ENCODE measurements at regions not wholly inside any gene's neighbourhood (a gene's known extent, or its start where the extent isn't known, plus 50 kb on each side); places are given as distances from the start of the nearest gene placed in this dataset.

- H3K27me3 ChIP-seq, result peaks cover 0 to 3% (median 0%) of the 10 kb centered on the region in 4 donors
- peak; percentile 14 to 84 (median 52) for DNase-seq
These were observed 62.3 kb upstream of the LBX1 start for GRCh38 chr10:101291331-101292193.

GRCh38 chr10:101292194-101293006, 61.6 kb upstream of the BTRC start:
- TF ChIP-seq CTCF (IDR thresholded peaks at IDR 0.05), result no peak
- no peaks in the 10 kb centered on the region for H3K9me3 ChIP-seq
- H3K4me3 ChIP-seq, result peak overlapping the region; percentile 23 to 62 (median 38)
- H3K36me3 ChIP-seq, result no peaks in the 10 kb centered on the region
- FAIRE-seq (no peak), DNase-seq (peak in 1 of 6 donors; percentile 66), ATAC-seq (peak; percentile 59 to 75 (median 68))
- intact Hi-C loops (cut with DNase I), result no loop called here
- 1 to 2% methylated on average over 61 to 65 of the region's 65 CpGs for WGBS, 2 donors
- H3K4me1 ChIP-seq, result peaks cover 0 to 4% (median 4%) of the 10 kb centered on the region in 3 donors
- no peak overlapping the region for H3K27ac ChIP-seq
- peaks cover 0 to 3% (median 0%) of the 10 kb centered on the region in 4 donors for H3K27me3 ChIP-seq

More at GRCh38 chr10:101291331-101292193, 62.3 kb upstream of the LBX1 start:
- Histone ChIP-seq H3K36me3 (no peaks in the 10 kb centered on the region), H3K9me3 (no peaks in the 10 kb centered on the region), H3K4me3 (peak overlapping the region; percentile 23 to 62 (median 38)), H3K27ac (no peak overlapping the region), H3K4me1 (peaks cover 0 to 4% (median 4%) of the 10 kb centered on the region in 3 donors)
- 3 to 4% methylated on average over 57 to 69 of the region's 69 CpGs for WGBS, 2 donors
- intact Hi-C loops (cut with DNase I), result no loop called here
- FAIRE-seq (no peak), ATAC-seq (peak; percentile 54 to 89 (median 84))
- TF ChIP-seq CTCF (IDR thresholded peaks at IDR 0.05), result peak; percentile 30 to 52 (median 42)

GRCh38 chr10:101293007-101293723, 60.8 kb upstream of the BTRC start:
- no peaks in the 10 kb centered on the region for H3K9me3 ChIP-seq
- peaks cover 0 to 6% (median 0%) of the 10 kb centered on the region in 4 donors for H3K27me3 ChIP-seq
- intact Hi-C loops (cut with DNase I), result no loop called here
- peak overlapping the region in 1 of 4 donors; percentile 49 for H3K4me3 ChIP-seq
- H3K27ac ChIP-seq, result no peak overlapping the region
- no peaks in the 10 kb centered on the region for H3K36me3 ChIP-seq
- ATAC-seq (no peak), FAIRE-seq (no peak), DNase-seq (no peak)
- no peak for TF ChIP-seq CTCF (IDR thresholded peaks at IDR 0.05)
- peaks cover 0 to 4% (median 4%) of the 10 kb centered on the region in 3 donors for H3K4me1 ChIP-seq
- WGBS, 2 donors, result 48 to 52% methylated on average over 17 of the region's 17 CpGs

GRCh38 chr10:101294109-101294508, 59.9 kb upstream of the BTRC start:
- DNase-seq (no peak), ATAC-seq (no peak), FAIRE-seq (no peak)
- peaks cover 0 to 4% (median 4%) of the 10 kb centered on the region in 3 donors for H3K4me1 ChIP-seq
- no peak for TF ChIP-seq CTCF (IDR thresholded peaks at IDR 0.05)
- H3K36me3 ChIP-seq, result no peaks in the 10 kb centered on the region
- H3K4me3 ChIP-seq, result no peak overlapping the region
- 89 to 96% methylated on average over 3 of the region's 3 CpGs for WGBS, 2 donors
- H3K27ac ChIP-seq, result no peak overlapping the region
- peaks cover 0 to 8% (median 0%) of the 10 kb centered on the region in 4 donors for H3K27me3 ChIP-seq
- no peaks in the 10 kb centered on the region for H3K9me3 ChIP-seq
- intact Hi-C loops (cut with DNase I), result no loop called here

Measured in pancreas (tissue), 10 donors.